ENCODE measurements at regions not wholly inside any gene's neighbourhood (a gene's known extent, or its start where the extent isn't known, plus 50 kb on each side); places are given as distances from the start of the nearest gene placed in this dataset.
A peak's percentile ranks its signal among the peaks of the same experiment; 100 is the strongest.

GRCh38 chr22:47629273-47629711 is 866.8 kb downstream of the TBC1D22A start:
- TF ChIP-seq CTCF (IDR thresholded peaks at IDR 0.05; ENCODE audit: insufficient read depth, low read length, severe bottlenecking), result no peak
- FAIRE-seq, result no peak

GRCh38 chr22:47628477-47629272 is 866.2 kb downstream of the TBC1D22A start:
- no peak for TF ChIP-seq CTCF (IDR thresholded peaks at IDR 0.05; ENCODE audit: insufficient read depth, low read length, severe bottlenecking)
- Histone ChIP-seq H3K4me3 (ENCODE audit: low read depth, low read length) (no peak overlapping the region), H3K36me3 (ENCODE audit: control insufficient read depth, insufficient read depth, low read length) (no peaks in the 10 kb centered on the region), H3K27me3 (ENCODE audit: control insufficient read depth, insufficient read depth, low read length) (no peaks in the 10 kb centered on the region)
- DNase-seq (ENCODE audit: low read depth), result no peak
- peak; percentile 98 for FAIRE-seq

More at GRCh38 chr22:47629273-47629711, 866.8 kb downstream of the TBC1D22A start:
- H3K4me3 ChIP-seq (ENCODE audit: low read depth, low read length), result no peak overlapping the region
- DNase-seq (ENCODE audit: low read depth), result no peak
- no peaks in the 10 kb centered on the region for H3K36me3 ChIP-seq (ENCODE audit: control insufficient read depth, insufficient read depth, low read length)
- no peaks in the 10 kb centered on the region for H3K27me3 ChIP-seq (ENCODE audit: control insufficient read depth, insufficient read depth, low read length)

- H3K27me3 ChIP-seq (ENCODE audit: control insufficient read depth, insufficient read depth, low read length), result no peaks in the 10 kb centered on the region
- peak; percentile 11 for DNase-seq (ENCODE audit: low read depth)
- no peaks in the 10 kb centered on the region for H3K36me3 ChIP-seq (ENCODE audit: control insufficient read depth, insufficient read depth, low read length)
- H3K4me3 ChIP-seq (ENCODE audit: low read depth, low read length), result no peak overlapping the region
- no peak for TF ChIP-seq CTCF (IDR thresholded peaks at IDR 0.05; ENCODE audit: insufficient read depth, low read length, severe bottlenecking)
- peak; percentile 62 for FAIRE-seq
Observed at GRCh38 chr22:47627556-47628253, 865.3 kb downstream of the TBC1D22A start.

GRCh38 chr22:47626428-47627390 is 864.3 kb downstream of the TBC1D22A start:
- FAIRE-seq (no peak), DNase-seq (ENCODE audit: low read depth) (no peak)
- H3K36me3 ChIP-seq (ENCODE audit: control insufficient read depth, insufficient read depth, low read length), result no peaks in the 10 kb centered on the region
- H3K4me3 ChIP-seq (ENCODE audit: low read depth, low read length), result no peak overlapping the region
- H3K27me3 ChIP-seq (ENCODE audit: control insufficient read depth, insufficient read depth, low read length), result no peaks in the 10 kb centered on the region
- TF ChIP-seq CTCF (IDR thresholded peaks at IDR 0.05; ENCODE audit: insufficient read depth, low read length, severe bottlenecking), result no peak

- FAIRE-seq (no peak), DNase-seq (ENCODE audit: low read depth) (no peak)
- Histone ChIP-seq H3K36me3 (ENCODE audit: control insufficient read depth, insufficient read depth, low read length) (no peaks in the 10 kb centered on the region), H3K27me3 (ENCODE audit: control insufficient read depth, insufficient read depth, low read length) (no peaks in the 10 kb centered on the region), H3K4me3 (ENCODE audit: low read depth, low read length) (no peak overlapping the region)
- TF ChIP-seq CTCF (IDR thresholded peaks at IDR 0.05; ENCODE audit: insufficient read depth, low read length, severe bottlenecking), result no peak
Observed at GRCh38 chr22:47625531-47626427, 863.3 kb downstream of the TBC1D22A start.

All from bronchial epithelial cell (primary cell).